OCI-LY7 (cell line): ENCODE measurements at regions not wholly inside any gene's neighbourhood (a gene's known extent, or its start where the extent isn't known, plus 50 kb on each side); places are given as distances from the start of the nearest gene placed in this dataset.

Experiments
- BruUV-seq: library from RNA; stranded (reverse); fragments of 400-500 nt; replicated peaks from 2 replicates; lab custom pipeline; 2021; lab: Mats Ljungman, UMichigan
- CTCF ChIA-PET: fragments of 300-600 bp; sonication (Branson Sonifier 250); formaldehyde crosslinking; loops from one replicate; lab custom pipeline; 2022; ENCODE audit warnings: antibody characterized with exemption; ENCODE audit not compliant: unreplicated experiment; lab: Charles Lee
- POLR2A ChIA-PET: fragments of 300-600 bp; sonication (Branson Sonifier 250); formaldehyde crosslinking; loops from one replicate; lab custom pipeline; 2022; ENCODE audit warnings: antibody characterized with exemption; lab: Charles Lee
- DNase-seq: peaks from one replicate; pipeline ENCODE4 v3.0.0-alpha.2; 2015; ENCODE audit warnings: low spot score
- H2AFZ ChIP-seq: fragments of 200-600 bp; sonication (generic), shearing (Covaris generic); 2 replicates; pipeline ENCODE4 v1.6.1; 2014; ENCODE audit warnings: mild to moderate bottlenecking, antibody characterized with exemption, low read length, moderate library complexity
- H3K27ac ChIP-seq: fragments of 200-600 bp; sonication (generic); 2 replicates; pipeline ENCODE4 v1.5.1; 2014; ENCODE audit warnings: mixed run types, low read depth, mild to moderate bottlenecking, moderate library complexity, low read length, inconsistent platforms; ENCODE audit not compliant: poor library complexity, severe bottlenecking
- H3K36me3 ChIP-seq: fragments of 200-600 bp; sonication (generic); 2 replicates; pipeline ENCODE4 v1.6.1; 2014; ENCODE audit warnings: mild to moderate bottlenecking, antibody characterized with exemption, low read length, moderate library complexity, mixed read lengths; ENCODE audit not compliant: insufficient read depth
- H3K4me1 ChIP-seq: fragments of 200-600 bp; sonication (generic); 2 replicates; pipeline ENCODE4 v1.5.1; 2014; ENCODE audit warnings: mild to moderate bottlenecking, low read length; ENCODE audit not compliant: insufficient read depth, poor library complexity, severe bottlenecking
- H3K4me2 ChIP-seq: fragments of 200-600 bp; sonication (generic); 2 replicates; pipeline ENCODE4 v1.6.1; 2014; ENCODE audit warnings: mild to moderate bottlenecking, low read length
- H3K4me3 ChIP-seq: fragments of 200-600 bp; sonication (generic); 2 replicates; pipeline ENCODE4 v1.5.1; 2014; ENCODE audit warnings: mild to moderate bottlenecking, low read depth, low read length; ENCODE audit not compliant: poor library complexity, severe bottlenecking
- H3K79me2 ChIP-seq: fragments of 200-600 bp; sonication (generic); 2 replicates; pipeline ENCODE4 v1.6.1; 2016; ENCODE audit warnings: low read depth, mild to moderate bottlenecking, low read length, moderate library complexity, mixed read lengths; ENCODE audit not compliant: insufficient read depth
- H3K9me2 ChIP-seq: fragments of 200-600 bp; sonication (generic); 2 replicates; pipeline ENCODE4 v1.6.1; 2016; ENCODE audit warnings: mild to moderate bottlenecking, low read length, mixed read lengths; ENCODE audit not compliant: insufficient read depth
- H3K9me3 ChIP-seq: fragments of 200-600 bp; sonication (generic); 2 replicates; pipeline ENCODE4 v1.6.1; 2014; ENCODE audit warnings: mild to moderate bottlenecking, mixed run types, low read length, mixed read lengths
- H4K20me1 ChIP-seq: fragments of 200-600 bp; sonication (generic); 2 replicates; pipeline ENCODE4 v1.6.1; 2014; ENCODE audit warnings: mild to moderate bottlenecking, antibody characterized with exemption, low read length, moderate library complexity, mixed read lengths; ENCODE audit not compliant: insufficient read depth
- EZH2phosphoT487 ChIP-seq: fragments of 200-600 bp; sonication (generic); IDR thresholded peaks from 2 replicates; pipeline ENCODE4 v1.6.1; 2018; ENCODE audit warnings: low read depth, borderline replicate concordance, mild to moderate bottlenecking, mixed run types, antibody characterized with exemption, low read length, moderate library complexity, mixed read lengths
- intact Hi-C: fragments of 100-400 bp; cut with micrococcal nuclease; formaldehyde crosslinking; loops from one replicate; pipeline ENCODE4 v1.10.0; 2022; ENCODE audit not compliant: unreplicated experiment
- TF ChIP-seq, protein P1 (sequence below): fragments of 200-600 bp; sonication (generic); conservative IDR thresholded peaks from 2 replicates; pipeline ENCODE4 v1.5.1; 2014; ENCODE audit warnings: mild to moderate bottlenecking, antibody characterized with exemption, low read length, moderate library complexity, mixed read lengths

GRCh38 chr19:27796540-27796939 lies 1416.4 kb downstream of the UQCRFS1 start:
- H2AFZ ChIP-seq: no peak overlapping the region
- CTCF ChIA-PET: no interaction called here
- DNase-seq: no peak
- H3K9me3 ChIP-seq: peaks cover 3% of the 10 kb centered on the region; the same call in 1 of the 2 replicates
- H4K20me1 ChIP-seq: peaks cover 12% of the 10 kb centered on the region
- peaks cover 65% of the 10 kb centered on the region for H3K36me3 ChIP-seq
- POLR2A ChIA-PET: no interaction called here
- H3K4me2 ChIP-seq: no peak overlapping the region
- peaks cover 78% of the 10 kb centered on the region for H3K79me2 ChIP-seq
- TF ChIP-seq, protein P1, sequence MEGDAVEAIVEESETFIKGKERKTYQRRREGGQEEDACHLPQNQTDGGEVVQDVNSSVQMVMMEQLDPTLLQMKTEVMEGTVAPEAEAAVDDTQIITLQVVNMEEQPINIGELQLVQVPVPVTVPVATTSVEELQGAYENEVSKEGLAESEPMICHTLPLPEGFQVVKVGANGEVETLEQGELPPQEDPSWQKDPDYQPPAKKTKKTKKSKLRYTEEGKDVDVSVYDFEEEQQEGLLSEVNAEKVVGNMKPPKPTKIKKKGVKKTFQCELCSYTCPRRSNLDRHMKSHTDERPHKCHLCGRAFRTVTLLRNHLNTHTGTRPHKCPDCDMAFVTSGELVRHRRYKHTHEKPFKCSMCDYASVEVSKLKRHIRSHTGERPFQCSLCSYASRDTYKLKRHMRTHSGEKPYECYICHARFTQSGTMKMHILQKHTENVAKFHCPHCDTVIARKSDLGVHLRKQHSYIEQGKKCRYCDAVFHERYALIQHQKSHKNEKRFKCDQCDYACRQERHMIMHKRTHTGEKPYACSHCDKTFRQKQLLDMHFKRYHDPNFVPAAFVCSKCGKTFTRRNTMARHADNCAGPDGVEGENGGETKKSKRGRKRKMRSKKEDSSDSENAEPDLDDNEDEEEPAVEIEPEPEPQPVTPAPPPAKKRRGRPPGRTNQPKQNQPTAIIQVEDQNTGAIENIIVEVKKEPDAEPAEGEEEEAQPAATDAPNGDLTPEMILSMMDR: no peak
- no peak for TF ChIP-seq EZH2phosphoT487
- peaks cover 12% of the 10 kb centered on the region for H3K4me1 ChIP-seq
- intact Hi-C loops: no loop called here
- no TSS peak for BruUV-seq
- no peak overlapping the region for H3K27ac ChIP-seq
- no peaks in the 10 kb centered on the region for H3K9me2 ChIP-seq
- H3K4me3 ChIP-seq: no peak overlapping the region

DNA sequence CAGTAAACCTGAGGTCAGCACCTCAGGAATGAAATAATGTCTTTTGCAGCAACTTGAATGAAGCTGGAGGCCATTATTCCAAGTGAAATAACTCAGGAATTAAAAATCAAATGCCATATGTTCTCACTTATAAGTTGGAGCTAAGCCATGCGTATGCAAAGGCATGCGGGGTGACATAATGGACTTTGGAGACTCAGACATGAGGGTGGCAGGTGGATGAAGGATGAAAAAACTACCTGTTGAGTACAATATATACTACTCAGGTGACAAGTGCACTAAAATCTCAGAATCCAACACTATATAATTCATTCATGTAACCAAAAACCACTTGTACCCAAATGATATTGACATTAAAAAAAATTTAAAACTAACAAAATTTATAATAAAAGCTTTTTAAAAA lies 1416.9 kb downstream of the UQCRFS1 start:
- H4K20me1 ChIP-seq: peaks cover 12% of the 10 kb centered on the region
- ChIA-PET POLR2A (no interaction called here), CTCF (no interaction called here)
- no peak overlapping the region for H2AFZ ChIP-seq
- H3K9me2 ChIP-seq: no peaks in the 10 kb centered on the region
- no peak for DNase-seq
- H3K4me2 ChIP-seq: peak overlapping the region; percentile 78; the same call in 1 of the 2 replicates
- TF ChIP-seq EZH2phosphoT487: no peak
- TF ChIP-seq, protein P1: no peak
- peaks cover 8% of the 10 kb centered on the region; the same call in 1 of the 2 replicates for H3K9me3 ChIP-seq
- peaks cover 12% of the 10 kb centered on the region for H3K4me1 ChIP-seq
- intact Hi-C loops: no loop called here
- H3K27ac ChIP-seq: no peak overlapping the region
- peaks cover 65% of the 10 kb centered on the region for H3K36me3 ChIP-seq
- peaks cover 78% of the 10 kb centered on the region for H3K79me2 ChIP-seq
- H3K4me3 ChIP-seq: peak overlapping the region; percentile 84
- no TSS peak for BruUV-seq

- H2AFZ ChIP-seq: no peak overlapping the region
- peaks cover 65% of the 10 kb centered on the region for H3K36me3 ChIP-seq
- H3K4me3 ChIP-seq: peak overlapping the region; percentile 84
- H3K27ac ChIP-seq: no peak overlapping the region
- peak overlapping the region; percentile 78 for H3K4me2 ChIP-seq
- H3K79me2 ChIP-seq: peaks cover 78% of the 10 kb centered on the region
- intact Hi-C loops: no loop called here
- H3K4me1 ChIP-seq: peaks cover 12% of the 10 kb centered on the region
- H3K9me3 ChIP-seq: peaks cover 12% of the 10 kb centered on the region; the same call in 1 of the 2 replicates
- ChIA-PET POLR2A (no interaction called here), CTCF (no interaction called here)
- DNase-seq: no peak
- no peak for TF ChIP-seq EZH2phosphoT487
- TF ChIP-seq, protein P1: no peak
- H3K9me2 ChIP-seq: no peaks in the 10 kb centered on the region
- no TSS peak for BruUV-seq
- H4K20me1 ChIP-seq: peaks cover 12% of the 10 kb centered on the region
These were observed 1417.6 kb downstream of the UQCRFS1 start for GRCh38 chr19:27795369-27795768.
